Gastrocnemius medialis (tissue), 4 donors: ENCODE measurements at regions not wholly inside any gene's neighbourhood (a gene's known extent, or its start where the extent isn't known, plus 50 kb on each side); places are given as distances from the start of the nearest gene placed in this dataset.
A peak's percentile ranks its signal among the peaks of the same experiment; 100 is the strongest.
"Not testable (repeated sequence)": the region's sequence is repeated elsewhere in the genome, so short reads cannot be mapped to it uniquely, and the experiment has no call there.

Experiments used
- ATAC-seq, 2 donors: fragments of 150-250 bp; one replicate each; pipeline ENCODE4 v1.9.1; 2016
- DNase-seq, 2 donors: peaks; one replicate each; pipeline ENCODE4 v3.0.0-alpha.2; 2019
- H3K27ac ChIP-seq, 4 donors: fragments of 200-600 bp; sonication (generic); 1 replicate in 1 of 4; 2 replicates in 3 of 4; pipeline ENCODE4 v1.5.1; 2016 to 2018; ENCODE audit warnings: mild to moderate bottlenecking in 2 of 4, moderate library complexity in 1 of 4
- H3K27me3 ChIP-seq, 3 donors: fragments of 200-600 bp; sonication (generic) in 2 of 3; 1 replicate in 1 of 3; 2 replicates in 2 of 3; pipeline versions ENCODE4 v1.5.1 to v1.6.0; 2016 to 2019; ENCODE audit warnings: mild to moderate bottlenecking in 1 of 3, moderate library complexity in 1 of 3
- H3K36me3 ChIP-seq, 2 donors: fragments of 200-600 bp; sonication (generic) in 1 of 2; one replicate each; pipeline ENCODE4 v1.5.1; 2017 to 2018
- H3K4me1 ChIP-seq, 2 donors: fragments of 200-600 bp; sonication (generic) in 1 of 2; one replicate each; pipeline ENCODE4 v1.5.1; 2016 to 2017; ENCODE audit warnings: mild to moderate bottlenecking in 2 of 2
- H3K4me3 ChIP-seq, 4 donors: fragments of 200-600 bp; sonication (generic) in 3 of 4; 1 replicate in 1 of 4; 2 replicates in 3 of 4; pipeline ENCODE4 v1.5.1; 2016 to 2019; ENCODE audit warnings: mild to moderate bottlenecking in 2 of 4
- H3K9me3 ChIP-seq, 3 donors: fragments of 200-600 bp; sonication (generic) in 2 of 3; 1 replicate in 1 of 3; 2 replicates in 2 of 3; pipeline ENCODE4 v1.5.1; 2016 to 2019
- POLR2A ChIP-seq, 2 donors: fragments of 450-650 bp; IDR thresholded peaks; one replicate each; pipeline ENCODE4 v1.6.1; 2017; ENCODE audit warnings: antibody characterized with exemption in 2 of 2, mild to moderate bottlenecking in 2 of 2, moderate library complexity in 2 of 2
- in situ Hi-C, 4 donors: fragments of 200-750 bp; cut with MboI; loops; one replicate each; pipeline versions ENCODE4 v1.15.0 to v1.8.0; 2017; ENCODE audit warnings: low sequenced_read_pairs in 4 of 4
- intact Hi-C: fragments of 100-400 bp; cut with DNase I; formaldehyde crosslinking; loops from one replicate; pipeline ENCODE4 v1.15.1; 2023; ENCODE audit warnings: low total_unique reads
- TF ChIP-seq, protein P1 (sequence below), 5 experiments: fragments of 450-650 bp in 3 of 5; fragments of 200-600 bp in 2 of 5; sonication (generic) in 2 of 5; IDR thresholded peaks in 4 of 5; conservative IDR thresholded peaks in 1 of 5; 1 replicate in 4 of 5; 2 replicates in 1 of 5; pipeline ENCODE4 v1.5.1; 2016 to 2019; ENCODE audit warnings: antibody characterized with exemption in 5 of 5, mild to moderate bottlenecking in 3 of 5, moderate library complexity in 3 of 5

DNA sequence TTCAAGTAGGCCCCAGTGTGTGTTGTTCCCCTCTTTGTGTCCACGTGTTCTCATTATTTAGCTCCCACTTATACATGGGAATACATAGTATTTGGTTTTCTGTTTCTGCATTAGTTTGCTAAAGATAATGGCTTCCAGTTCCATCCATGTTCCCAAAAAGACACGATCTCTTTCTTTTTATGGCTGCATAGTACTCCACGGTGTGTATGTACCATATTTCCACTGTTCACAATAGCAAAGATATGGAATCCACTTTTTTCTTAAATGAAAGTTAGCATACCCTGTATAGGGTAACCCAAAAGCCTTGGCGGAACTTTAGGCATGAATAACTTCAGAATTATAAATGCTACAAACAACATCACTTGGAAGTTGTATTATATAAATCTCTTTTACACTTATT, 83.4 kb upstream of the NDUFV2 start:
- no peak overlapping the region for H3K27ac ChIP-seq
- no peak for TF ChIP-seq POLR2A (IDR thresholded peaks at IDR 0.05)
- TF ChIP-seq, protein P1, sequence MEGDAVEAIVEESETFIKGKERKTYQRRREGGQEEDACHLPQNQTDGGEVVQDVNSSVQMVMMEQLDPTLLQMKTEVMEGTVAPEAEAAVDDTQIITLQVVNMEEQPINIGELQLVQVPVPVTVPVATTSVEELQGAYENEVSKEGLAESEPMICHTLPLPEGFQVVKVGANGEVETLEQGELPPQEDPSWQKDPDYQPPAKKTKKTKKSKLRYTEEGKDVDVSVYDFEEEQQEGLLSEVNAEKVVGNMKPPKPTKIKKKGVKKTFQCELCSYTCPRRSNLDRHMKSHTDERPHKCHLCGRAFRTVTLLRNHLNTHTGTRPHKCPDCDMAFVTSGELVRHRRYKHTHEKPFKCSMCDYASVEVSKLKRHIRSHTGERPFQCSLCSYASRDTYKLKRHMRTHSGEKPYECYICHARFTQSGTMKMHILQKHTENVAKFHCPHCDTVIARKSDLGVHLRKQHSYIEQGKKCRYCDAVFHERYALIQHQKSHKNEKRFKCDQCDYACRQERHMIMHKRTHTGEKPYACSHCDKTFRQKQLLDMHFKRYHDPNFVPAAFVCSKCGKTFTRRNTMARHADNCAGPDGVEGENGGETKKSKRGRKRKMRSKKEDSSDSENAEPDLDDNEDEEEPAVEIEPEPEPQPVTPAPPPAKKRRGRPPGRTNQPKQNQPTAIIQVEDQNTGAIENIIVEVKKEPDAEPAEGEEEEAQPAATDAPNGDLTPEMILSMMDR (IDR thresholded peaks at IDR 0.05 in 4 of 5, conservative IDR thresholded peaks at IDR 0.05 in 1 of 5), result no peak
- no peaks in the 10 kb centered on the region for H3K9me3 ChIP-seq
- no peak for DNase-seq
- H3K36me3 ChIP-seq, result no peaks in the 10 kb centered on the region
- no peaks in the 10 kb centered on the region for H3K27me3 ChIP-seq
- H3K4me3 ChIP-seq, result no peak overlapping the region
- intact Hi-C loops, result loop anchor here (5.0 kb wide), 1 partner anchor 38 kb away; no protein-coding TSS in a partner anchor
- no peak for ATAC-seq
- H3K4me1 ChIP-seq, result peaks cover 8 to 18% of the 10 kb centered on the region in 2 donors
- in situ Hi-C loops, result no loop called here

DNA sequence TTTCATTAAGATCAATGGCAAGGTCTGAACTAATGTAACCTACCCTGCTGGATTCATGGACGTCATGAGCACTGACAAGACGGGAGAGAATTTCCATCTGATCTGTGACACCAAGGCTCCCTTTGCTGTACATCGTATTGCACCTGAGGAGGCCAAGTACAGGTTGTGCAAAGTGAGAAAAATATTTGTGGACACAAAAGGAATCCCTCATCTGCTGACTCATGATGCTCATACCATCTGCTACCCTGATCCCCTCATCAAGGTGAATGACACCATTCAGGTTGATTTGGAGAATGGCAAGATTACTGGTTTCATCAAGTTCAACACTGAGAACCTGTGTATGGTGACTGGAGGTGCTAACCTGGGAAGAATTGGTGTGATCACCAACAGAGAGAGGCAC, 82.3 kb upstream of the NDUFV2 start:
- Histone ChIP-seq H3K4me1 (peaks cover 8 to 18% of the 10 kb centered on the region in 2 donors), H3K36me3 (no peaks in the 10 kb centered on the region), H3K27me3 (no peaks in the 10 kb centered on the region), H3K9me3 (no peaks in the 10 kb centered on the region), H3K27ac (no peak overlapping the region), H3K4me3 (no peak overlapping the region)
- intact Hi-C loops (no loop called here), in situ Hi-C loops (no loop called here)
- DNase-seq, result no peak
- TF ChIP-seq POLR2A (IDR thresholded peaks at IDR 0.05), result no peak
- TF ChIP-seq, protein P1 (IDR thresholded peaks at IDR 0.05 in 4 of 5, conservative IDR thresholded peaks at IDR 0.05 in 1 of 5), result no peak
- no peak for ATAC-seq

DNA sequence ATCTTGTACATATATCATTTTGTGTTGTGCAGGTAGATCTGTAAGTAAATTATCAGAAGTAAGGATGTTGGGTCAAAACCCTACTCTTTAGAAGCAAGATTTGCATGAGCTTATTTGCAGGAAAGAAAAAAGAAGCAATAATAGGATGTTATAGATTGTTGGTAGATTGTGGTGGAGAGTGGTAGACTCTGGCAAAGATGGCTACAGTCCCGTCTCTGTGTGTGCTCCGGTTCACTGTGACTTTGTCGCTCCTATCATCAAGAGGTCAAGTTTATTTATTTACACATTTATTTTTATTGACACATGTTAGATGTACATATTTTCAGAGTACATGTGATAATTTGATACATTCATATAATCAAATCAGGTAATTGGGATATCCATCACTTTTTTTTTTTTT, 81.0 kb upstream of the NDUFV2 start:
- no peaks in the 10 kb centered on the region for H3K9me3 ChIP-seq
- no peaks in the 10 kb centered on the region for H3K36me3 ChIP-seq
- TF ChIP-seq, protein P1 (IDR thresholded peaks at IDR 0.05 in 4 of 5, conservative IDR thresholded peaks at IDR 0.05 in 1 of 5), result no peak
- no peak for TF ChIP-seq POLR2A (IDR thresholded peaks at IDR 0.05)
- no peaks in the 10 kb centered on the region for H3K27me3 ChIP-seq
- no peak overlapping the region for H3K27ac ChIP-seq
- no peak for ATAC-seq
- intact Hi-C loops, result no loop called here
- H3K4me3 ChIP-seq, result no peak overlapping the region
- DNase-seq, result no peak
- peaks cover 8 to 17% of the 10 kb centered on the region in 2 donors for H3K4me1 ChIP-seq
- in situ Hi-C loops, result no loop called here

DNA sequence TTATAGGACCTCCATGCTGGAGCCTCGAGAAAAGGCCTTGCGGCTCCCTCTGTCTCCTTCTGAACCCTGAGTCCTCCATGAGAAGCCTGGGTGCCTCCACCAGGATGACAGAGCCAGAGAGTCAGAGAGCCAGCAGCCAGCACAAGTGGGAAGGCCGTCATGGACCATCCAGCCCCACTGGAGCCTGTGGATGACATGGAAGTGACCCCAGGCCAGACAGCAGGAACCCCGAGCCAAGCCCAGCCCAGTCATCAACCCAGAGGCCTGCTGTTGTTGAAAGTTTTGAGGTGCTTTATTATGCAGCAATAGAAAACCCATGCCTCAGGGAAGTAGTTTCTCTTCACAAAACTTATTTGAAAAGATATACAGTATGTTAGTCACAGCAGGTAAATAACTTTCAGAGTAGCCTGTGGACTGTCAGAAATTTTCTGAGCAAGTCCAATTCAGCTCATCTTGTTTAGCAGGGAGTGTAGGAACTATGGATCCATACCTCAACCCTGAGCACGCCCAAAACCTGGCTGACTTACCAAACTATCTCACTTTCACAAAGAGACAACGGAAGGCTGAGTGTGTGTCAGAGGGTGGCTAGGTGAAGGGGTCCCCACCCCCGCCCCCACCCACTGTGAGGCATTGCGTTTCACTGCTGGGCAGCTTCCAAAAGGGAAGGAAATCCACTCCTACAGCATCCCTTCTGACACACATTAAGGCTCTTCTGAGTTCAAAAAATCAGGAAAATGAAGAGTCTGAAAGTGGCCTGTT, 79.9 kb upstream of the NDUFV2 start:
- Histone ChIP-seq H3K9me3 (no peaks in the 10 kb centered on the region), H3K4me1 (peaks cover 3 to 8% of the 10 kb centered on the region in 2 donors), H3K27ac (peak overlapping the region in 1 of 4 donors; percentile 10), H3K27me3 (no peaks in the 10 kb centered on the region), H3K4me3 (no peak overlapping the region), H3K36me3 (no peaks in the 10 kb centered on the region)
- DNase-seq (no peak), ATAC-seq (no peak)
- TF ChIP-seq POLR2A (IDR thresholded peaks at IDR 0.05), result no peak
- TF ChIP-seq, protein P1 (IDR thresholded peaks at IDR 0.05 in 4 of 5, conservative IDR thresholded peaks at IDR 0.05 in 1 of 5), result no peak
- in situ Hi-C loops, result no loop called here
- intact Hi-C loops, result no loop called here

DNA sequence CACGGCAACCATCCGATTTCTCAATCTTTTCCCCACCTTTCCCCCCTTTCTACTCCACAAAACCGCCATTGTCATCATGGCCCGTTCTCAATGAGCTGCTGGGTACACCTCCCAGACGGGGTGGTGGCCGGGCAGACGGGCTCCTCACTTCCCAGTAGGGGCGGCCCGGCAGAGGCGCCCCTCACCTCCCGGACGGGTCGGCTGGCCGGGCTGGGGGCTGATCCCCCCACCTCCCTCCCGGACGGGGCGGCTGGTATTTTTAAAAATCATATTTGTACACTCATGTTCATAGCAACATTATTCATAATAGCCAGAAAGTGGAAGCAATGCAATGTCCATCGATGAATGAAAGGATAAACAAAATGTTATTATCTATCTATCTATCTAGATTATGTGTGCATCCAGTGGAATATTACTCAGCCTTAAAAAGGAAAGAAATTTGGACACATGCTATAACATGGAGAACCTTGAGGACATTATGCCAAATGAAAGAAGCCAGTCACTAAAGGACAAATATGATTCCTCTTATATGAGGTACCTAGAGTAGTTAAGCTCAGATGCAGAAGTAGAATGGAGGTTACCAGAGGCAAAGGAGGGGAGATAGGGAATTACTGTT, 78.4 kb upstream of the NDUFV2 start:
- H3K36me3 ChIP-seq, H3K27ac ChIP-seq, ATAC-seq, H3K4me3 ChIP-seq, intact Hi-C loops, in situ Hi-C loops, H3K4me1 ChIP-seq, H3K9me3 ChIP-seq, DNase-seq, H3K27me3 ChIP-seq: not testable (repeated sequence)
